GM19452 (cell line): ENCODE measurements at regions not wholly inside any gene's neighbourhood (a gene's known extent, or its start where the extent isn't known, plus 50 kb on each side); places are given as distances from the start of the nearest gene placed in this dataset.
"Not testable (repeated sequence)": the region's sequence is repeated elsewhere in the genome, so short reads cannot be mapped to it uniquely, and the experiment has no call there.

ENCODE experiments used
- ATAC-seq: cut with Tn5 transposase; IDR thresholded peaks from one replicate; pipeline ENCODE4 v1.9.1; 2021; ENCODE audit not compliant: unreplicated experiment

GRCh38 chrY:12446486-12447265 is 254.4 kb upstream of the USP9Y start:
- ATAC-seq, result not testable (repeated sequence)

GRCh38 chrY:12448561-12448960 is 252.5 kb upstream of the USP9Y start:
- not testable (repeated sequence) for ATAC-seq

DNA sequence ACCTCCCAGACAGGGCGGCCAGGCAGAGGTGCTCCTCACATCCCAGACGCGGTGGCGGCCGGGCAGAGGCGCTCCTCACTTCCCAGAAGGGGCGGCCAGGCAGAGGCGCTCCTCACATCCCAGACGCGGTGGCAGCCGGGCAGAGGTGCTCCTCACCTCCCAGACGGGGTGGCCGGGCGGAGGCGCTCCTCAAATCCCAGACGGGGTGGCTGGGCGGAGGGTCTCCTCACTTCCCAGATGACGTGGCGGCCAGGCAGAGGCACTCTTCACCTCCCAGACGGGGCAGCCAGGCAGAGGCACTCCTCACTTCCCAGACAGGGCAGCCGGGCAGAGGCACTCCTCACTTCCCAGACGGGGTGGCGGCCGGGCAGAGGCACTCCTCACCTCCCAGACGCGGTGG is 247.7 kb upstream of the USP9Y start:
- ATAC-seq, result not testable (repeated sequence)

GRCh38 chrY:12459965-12460364 is 241.1 kb upstream of the USP9Y start:
- ATAC-seq, result no peak

DNA sequence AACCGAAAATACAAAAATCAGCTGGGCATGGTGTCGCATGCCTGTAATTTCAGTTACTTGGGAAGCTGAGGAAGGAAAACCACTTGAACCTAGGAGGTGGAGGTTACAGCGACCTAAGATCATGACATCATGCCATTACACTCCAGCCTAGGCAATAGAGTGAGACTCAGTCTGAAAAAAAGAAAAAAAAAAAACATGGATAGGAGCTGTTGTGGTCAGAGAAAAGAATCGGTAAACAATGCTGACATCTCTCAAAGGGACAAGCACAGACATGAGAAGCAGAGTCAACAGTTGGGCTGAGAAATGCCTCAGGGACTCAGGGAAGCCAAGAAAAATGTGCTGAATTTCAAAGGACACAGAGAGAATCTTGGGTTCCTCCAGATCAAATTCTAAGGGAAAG is 236.9 kb upstream of the USP9Y start:
- no peak for ATAC-seq

GRCh38 chrY:12465706-12466105 is 235.3 kb upstream of the USP9Y start:
- ATAC-seq, result no peak

DNA sequence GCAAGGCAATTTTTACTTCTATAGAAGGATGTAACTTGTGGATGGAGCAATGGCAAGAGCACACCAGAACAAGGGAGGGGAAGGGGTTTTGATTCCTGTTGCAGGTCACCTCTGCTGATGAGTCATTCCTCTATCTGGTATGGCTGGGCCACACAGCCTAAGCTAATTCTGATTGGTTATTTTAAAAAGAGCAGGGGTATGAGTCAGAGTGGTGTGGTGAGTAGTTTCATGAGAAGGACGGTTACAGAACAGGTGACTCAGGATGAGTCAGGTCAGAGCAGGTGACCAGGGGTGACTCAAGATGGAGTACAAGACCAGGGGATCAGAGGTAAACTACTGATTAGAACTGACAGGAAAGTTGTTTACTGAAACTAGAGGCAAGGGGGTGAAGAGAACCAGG is 231.9 kb upstream of the USP9Y start:
- ATAC-seq, result no peak

DNA sequence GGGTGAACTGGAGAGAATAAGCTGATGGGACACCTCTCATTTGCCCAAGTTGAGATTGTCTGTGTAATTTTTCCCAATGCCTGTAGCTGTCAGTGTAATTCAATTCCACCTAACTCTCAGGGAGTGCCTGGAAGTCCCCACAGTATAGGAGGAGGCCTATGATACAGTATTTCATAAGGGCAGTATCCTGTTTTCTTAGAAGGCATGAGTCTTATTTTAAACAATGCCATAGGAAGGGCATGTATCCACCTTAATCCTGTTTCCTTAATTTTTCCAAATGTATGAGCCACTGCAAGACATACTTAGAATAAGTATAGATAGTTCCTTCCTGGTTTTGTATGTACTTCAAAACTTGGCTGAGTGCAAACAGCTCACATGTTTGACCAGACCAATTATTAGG is 226.6 kb upstream of the USP9Y start:
- no peak for ATAC-seq

DNA sequence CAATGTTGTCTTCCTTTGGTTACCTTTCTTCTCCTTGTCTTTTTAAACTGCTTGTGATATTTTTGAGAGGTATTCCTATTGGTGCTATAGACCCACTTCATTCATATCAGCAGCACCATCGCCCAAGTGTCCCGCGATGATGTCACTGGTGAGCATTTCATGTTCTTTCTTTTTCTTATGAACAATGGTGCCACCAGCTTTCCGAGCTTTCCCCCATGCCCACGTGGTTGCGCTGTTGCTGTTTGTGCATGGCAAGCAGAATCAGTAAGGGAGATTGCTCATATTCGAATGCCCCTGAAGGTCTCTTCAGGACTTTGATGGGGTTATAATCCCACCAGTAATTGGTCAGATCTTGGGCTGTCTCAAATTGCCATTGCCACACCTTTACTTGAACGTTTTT is 221.6 kb upstream of the USP9Y start:
- no peak for ATAC-seq

DNA sequence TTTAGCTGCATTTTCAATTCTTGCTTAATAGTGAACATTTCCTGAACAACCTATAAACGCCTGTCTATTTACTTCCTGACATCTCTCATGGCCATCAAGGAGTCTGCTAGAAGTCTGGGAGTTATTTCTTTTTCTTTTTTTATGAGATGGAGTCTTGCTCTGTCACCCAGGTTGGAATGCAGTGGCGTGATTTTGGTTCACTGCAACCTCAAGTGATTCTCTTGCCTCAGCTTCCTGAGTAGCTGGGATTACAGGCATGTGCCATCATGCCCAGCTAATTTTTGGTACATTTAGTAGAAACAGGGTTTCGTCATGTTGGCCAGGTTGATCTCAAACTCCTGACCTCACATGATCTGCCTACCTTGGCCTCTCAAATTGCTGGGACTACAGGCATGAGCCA is 217.6 kb upstream of the USP9Y start:
- no peak for ATAC-seq

DNA sequence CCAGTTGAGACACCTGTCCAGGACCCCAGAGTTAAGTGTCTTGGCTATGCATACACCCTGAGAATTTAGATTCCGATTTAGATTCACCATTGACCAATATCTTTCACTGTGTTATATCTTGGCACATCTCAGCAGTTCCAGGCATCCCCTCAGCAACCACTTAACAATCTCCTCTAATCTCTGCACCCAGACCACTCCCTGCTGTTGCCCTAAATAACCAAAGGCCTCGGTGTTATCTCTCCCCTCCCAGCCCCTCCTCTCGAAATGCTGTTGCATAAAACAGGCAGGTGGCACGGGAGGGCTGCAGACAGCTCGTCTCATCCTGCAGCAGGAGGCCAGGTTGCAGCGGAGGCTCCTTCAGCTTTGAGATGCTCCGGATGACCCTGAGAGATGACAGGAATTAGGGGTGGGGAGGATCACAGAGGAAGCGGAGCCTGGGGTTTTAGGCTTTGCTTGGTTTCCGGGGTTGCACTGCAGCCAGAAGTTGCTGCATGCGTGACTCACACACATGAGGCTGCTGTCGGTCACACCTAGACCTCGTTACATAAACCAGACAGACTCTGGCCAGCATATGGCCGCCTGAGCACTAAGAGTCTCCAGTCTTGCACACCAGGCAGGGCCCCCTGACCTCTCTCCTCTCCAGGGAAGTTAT is 210.3 kb upstream of the USP9Y start:
- ATAC-seq, result no peak

- no peak for ATAC-seq
These were observed 208.8 kb upstream of the USP9Y start for GRCh38 chrY:12492218-12492617.

GRCh38 chrY:12496007-12496406 is 205.0 kb upstream of the USP9Y start:
- ATAC-seq, result no peak

DNA sequence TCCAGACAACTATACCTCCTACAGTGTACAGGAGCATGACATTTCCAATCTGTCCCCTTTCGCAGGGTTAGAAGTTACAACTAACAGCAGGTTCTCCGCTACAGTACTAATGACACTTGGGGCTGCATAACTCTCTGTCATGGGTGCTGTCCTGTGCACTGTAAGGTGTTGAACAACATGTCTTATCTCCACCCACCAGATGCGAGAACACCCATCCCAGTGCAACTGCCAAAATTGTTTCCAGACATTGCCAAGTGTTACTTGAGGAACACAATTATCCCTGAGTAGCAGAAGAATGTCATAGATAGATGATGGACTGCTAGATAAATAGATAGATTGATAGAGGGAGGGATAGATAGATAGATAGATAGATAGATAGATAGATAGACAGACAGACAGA is 200.9 kb upstream of the USP9Y start:
- no peak for ATAC-seq

DNA sequence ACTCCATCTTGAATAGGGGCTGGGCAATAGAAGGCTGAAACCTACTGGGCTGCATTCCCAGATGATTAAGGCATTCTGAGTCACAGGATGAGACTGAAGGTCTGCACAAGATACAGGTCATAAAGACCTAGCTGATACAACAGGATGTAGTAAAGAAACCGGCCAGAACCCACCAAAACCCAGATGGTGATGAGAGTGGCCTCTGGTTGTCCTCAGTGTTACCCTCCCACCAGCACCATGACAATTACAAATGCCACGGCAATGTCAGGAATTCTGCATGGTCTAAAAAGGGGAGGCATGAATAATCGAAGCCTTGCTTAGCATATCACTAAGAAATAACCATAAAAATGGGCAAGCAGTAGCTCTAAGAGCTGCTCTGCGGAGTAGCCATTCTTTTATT is 197.0 kb upstream of the USP9Y start:
- ATAC-seq, result not testable (repeated sequence)

- no peak for ATAC-seq
These were observed 183.7 kb upstream of the USP9Y start for GRCh38 chrY:12517338-12517737.

GRCh38 chrY:12525206-12525605 is 175.8 kb upstream of the USP9Y start:
- no peak for ATAC-seq

DNA sequence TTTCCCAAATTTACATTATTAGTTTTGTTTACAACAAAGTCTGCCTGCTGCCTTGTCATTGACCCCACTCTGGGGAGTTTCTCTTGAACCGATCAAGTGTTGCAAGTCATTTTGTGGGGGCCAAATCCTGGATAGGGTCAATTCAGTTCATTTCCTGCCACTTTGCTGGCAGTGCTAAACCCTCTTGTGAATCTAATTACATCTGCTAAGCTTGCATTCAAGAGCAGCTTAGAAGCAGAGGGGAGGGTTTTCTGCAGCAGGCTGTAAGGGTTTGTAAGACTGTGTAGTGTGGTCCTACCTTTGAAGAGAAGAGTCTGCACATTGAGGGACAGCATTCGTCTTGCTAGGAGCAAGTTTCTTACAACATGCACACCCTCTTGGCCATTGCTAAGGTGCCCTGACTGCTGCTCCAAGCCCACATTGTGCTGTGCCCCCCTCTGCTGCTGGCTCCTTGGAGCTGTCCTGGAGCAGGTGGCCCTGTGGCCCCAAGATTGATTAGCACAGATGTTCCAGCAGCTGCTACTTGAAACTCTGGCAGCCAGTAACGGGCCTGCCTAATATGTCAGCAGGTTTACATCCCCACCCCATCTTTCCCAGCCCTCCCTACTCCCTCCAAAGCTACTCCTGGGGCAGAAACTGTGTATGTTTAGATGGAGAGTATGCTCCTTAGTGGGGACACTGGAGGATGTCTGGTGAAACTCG is 174.5 kb upstream of the USP9Y start:
- ATAC-seq, result no peak

GRCh38 chrY:12537226-12537854 is 163.7 kb upstream of the USP9Y start:
- ATAC-seq, result no peak

- no peak for ATAC-seq
These were observed 154.1 kb upstream of the USP9Y start for GRCh38 chrY:12546746-12547420.
